Endodermal cell (in vitro differentiated cells): ENCODE measurements at regions not wholly inside any gene's neighbourhood (a gene's known extent, or its start where the extent isn't known, plus 50 kb on each side); places are given as distances from the start of the nearest gene placed in this dataset.

Experiments used
- DNase-seq: peaks from one replicate; pipeline ENCODE4 v3.0.0-alpha.2; 2017
- H3K27ac ChIP-seq: 2 replicates; pipeline ENCODE4 v1.5.1; 2013; ENCODE audit warnings: mild to moderate bottlenecking, low read depth, low read length, moderate library complexity
- H3K27me3 ChIP-seq: 2 replicates; pipeline ENCODE4 v1.6.1; 2013; ENCODE audit warnings: mild to moderate bottlenecking, low read length, moderate library complexity; ENCODE audit not compliant: insufficient read depth, control insufficient read depth, poor library complexity, severe bottlenecking
- H3K36me3 ChIP-seq: 2 replicates; pipeline ENCODE4 v1.7.0; 2013; ENCODE audit warnings: mild to moderate bottlenecking, low read length, moderate library complexity; ENCODE audit not compliant: control insufficient read depth, insufficient read depth
- H3K4me1 ChIP-seq: one replicate; pipeline ENCODE4 v1.7.0; 2013; ENCODE audit warnings: low read length; ENCODE audit not compliant: control insufficient read depth, insufficient read depth
- H3K4me3 ChIP-seq: 2 replicates; pipeline ENCODE4 v1.5.1; 2013; ENCODE audit warnings: mild to moderate bottlenecking, low read length, moderate library complexity
- H3K9ac ChIP-seq: 2 replicates; pipeline ENCODE4 v1.6.1; 2013; ENCODE audit warnings: mild to moderate bottlenecking, low read length, moderate library complexity; ENCODE audit not compliant: poor library complexity, severe bottlenecking; ENCODE audit errors: extremely low read depth
- H3K9me3 ChIP-seq: 2 replicates; pipeline ENCODE4 v1.6.1; 2013; ENCODE audit warnings: mild to moderate bottlenecking, low read length, moderate library complexity; ENCODE audit not compliant: control insufficient read depth
- H3K27ac Mint-ChIP-seq: 2 replicates; pipeline ENCODE4 v1.8.0; 2020; ENCODE audit warnings: mixed read lengths
- H3K27me3 Mint-ChIP-seq: 2 replicates; pipeline ENCODE4 v1.8.0; 2021; ENCODE audit warnings: mild to moderate bottlenecking, mixed read lengths; ENCODE audit not compliant: insufficient read depth
- H3K36me3 Mint-ChIP-seq: 2 replicates; pipeline ENCODE4 v1.8.0; 2020; ENCODE audit warnings: low read depth, mixed read lengths
- H3K4me1 Mint-ChIP-seq: 2 replicates; pipeline ENCODE4 v1.8.0; 2020; ENCODE audit warnings: mixed read lengths
- H3K4me3 Mint-ChIP-seq: 2 replicates; pipeline ENCODE4 v1.8.0; 2020; ENCODE audit warnings: mild to moderate bottlenecking, moderate library complexity, mixed read lengths
- H3K9me3 Mint-ChIP-seq: 2 replicates; pipeline ENCODE4 v1.8.0; 2020; ENCODE audit warnings: mild to moderate bottlenecking, mixed read lengths
- CTCF ChIP-seq: fragments of 200-600 bp; sonication (generic); conservative IDR thresholded peaks from 2 replicates; pipeline ENCODE4 v1.5.0; 2021; ENCODE audit warnings: antibody characterized with exemption, mild to moderate bottlenecking
- WGBS, 2 experiments: methylation state at CpG; one replicate each; pipeline versions ENCODE4 v1.1.5 to v1.1.7; 2013; ENCODE audit warnings: missing lambda C conversion rate in 2 of 2, mixed read lengths in 1 of 2; ENCODE audit not compliant: insufficient coverage in 1 of 2, insufficient read length in 1 of 2; 5-methylcytosine and 5-hydroxymethylcytosine counted together

GRCh38 chrX:145919400-145919799 lies 101.8 kb downstream of the SLITRK2 start:
- DNase-seq: no peak
- no peak for TF ChIP-seq CTCF
- Histone ChIP-seq H3K9me3 (peaks cover 4% of the 10 kb centered on the region), H3K4me1 (no peaks in the 10 kb centered on the region), H3K27ac (no peak overlapping the region), H3K4me3 (no peak overlapping the region), H3K9ac (no peak overlapping the region), H3K36me3 (no peaks in the 10 kb centered on the region), H3K27me3 (no peaks in the 10 kb centered on the region)
- H3K36me3 Mint-ChIP-seq: no peaks in the 10 kb centered on the region
- H3K9me3 Mint-ChIP-seq: peaks cover 26% of the 10 kb centered on the region
- no peak overlapping the region for H3K27ac Mint-ChIP-seq
- H3K4me3 Mint-ChIP-seq: no peak overlapping the region
- H3K27me3 Mint-ChIP-seq: no peaks in the 10 kb centered on the region
- H3K4me1 Mint-ChIP-seq: no peaks in the 10 kb centered on the region

- peaks cover 31% of the 10 kb centered on the region for H3K9me3 Mint-ChIP-seq
- peak; percentile 77 for DNase-seq
- H3K9ac ChIP-seq: no peak overlapping the region
- H3K36me3 ChIP-seq: no peaks in the 10 kb centered on the region
- no peaks in the 10 kb centered on the region for H3K4me1 ChIP-seq
- no peak overlapping the region for H3K4me3 Mint-ChIP-seq
- no peak overlapping the region for H3K4me3 ChIP-seq
- H3K27me3 Mint-ChIP-seq: no peaks in the 10 kb centered on the region
- 72% methylated on average over 4 of the region's 4 CpGs; no CpG with 5 or more reads in 1 of the 2 experiments for WGBS, 2 experiments
- H3K9me3 ChIP-seq: peaks cover 12% of the 10 kb centered on the region
- no peaks in the 10 kb centered on the region for H3K27me3 ChIP-seq
- H3K4me1 Mint-ChIP-seq: no peaks in the 10 kb centered on the region
- H3K27ac Mint-ChIP-seq: no peak overlapping the region
- peak; percentile 49 for TF ChIP-seq CTCF
- no peaks in the 10 kb centered on the region for H3K36me3 Mint-ChIP-seq
- no peak overlapping the region for H3K27ac ChIP-seq
These were observed 105.7 kb downstream of the SLITRK2 start for GRCh38 chrX:145923376-145923775.

- peaks cover 54% of the 10 kb centered on the region for H3K9me3 Mint-ChIP-seq
- Histone ChIP-seq H3K4me1 (no peaks in the 10 kb centered on the region), H3K27ac (no peak overlapping the region), H3K27me3 (no peaks in the 10 kb centered on the region), H3K36me3 (no peaks in the 10 kb centered on the region), H3K9me3 (peaks cover 4% of the 10 kb centered on the region), H3K9ac (no peak overlapping the region), H3K4me3 (no peak overlapping the region)
- WGBS, 2 experiments: 86% methylated on average over 1 of the region's 1 CpG; no CpG with 5 or more reads in 1 of the 2 experiments
- H3K4me3 Mint-ChIP-seq: no peak overlapping the region
- no peaks in the 10 kb centered on the region for H3K27me3 Mint-ChIP-seq
- no peak for TF ChIP-seq CTCF
- H3K27ac Mint-ChIP-seq: no peak overlapping the region
- no peaks in the 10 kb centered on the region for H3K4me1 Mint-ChIP-seq
- H3K36me3 Mint-ChIP-seq: peaks cover 2% of the 10 kb centered on the region
- DNase-seq: no peak
These were observed 119.1 kb downstream of the SLITRK2 start for GRCh38 chrX:145936769-145937168.
